ENCODE measurements at regions not wholly inside any gene's neighbourhood (a gene's known extent, or its start where the extent isn't known, plus 50 kb on each side); places are given as distances from the start of the nearest gene placed in this dataset.
A peak's percentile ranks its signal among the peaks of the same experiment; 100 is the strongest.

DNA sequence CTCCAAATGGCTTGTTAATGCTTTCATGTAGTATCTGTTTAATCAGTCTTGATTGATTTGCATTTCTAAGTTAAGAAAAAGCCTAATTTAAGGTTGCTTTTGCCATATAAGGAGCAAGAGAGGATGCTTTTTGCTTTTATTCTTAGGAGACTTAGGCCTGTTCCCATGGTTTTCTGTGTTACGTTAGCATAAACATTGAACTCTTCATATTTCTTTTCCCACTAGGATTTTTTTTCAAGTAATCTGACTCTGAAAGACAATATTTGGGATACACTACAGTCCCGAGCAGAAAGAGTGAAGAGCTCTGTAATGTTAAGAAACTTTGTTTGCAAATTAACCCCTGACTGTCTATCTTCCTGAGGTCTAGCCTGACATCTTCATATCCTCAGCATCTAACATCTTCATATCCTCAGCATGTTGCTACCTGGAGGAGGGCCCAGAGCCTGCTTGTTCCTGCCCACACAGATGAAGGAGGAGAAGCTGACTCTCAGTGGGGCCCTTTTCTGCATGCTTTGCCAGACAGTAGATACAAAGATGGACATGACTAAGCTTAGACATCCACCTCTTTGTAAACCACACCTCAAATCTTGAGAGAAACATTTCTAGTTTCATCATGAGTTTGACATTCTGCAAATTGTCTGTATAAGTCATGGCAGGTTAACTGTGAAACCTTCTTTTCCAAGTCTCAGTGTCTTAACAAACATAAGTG lies 86.2 kb upstream of the COL6A5 start:
- no peak for DNase-seq (ENCODE audit: extremely low spot score)
- TF ChIP-seq FOXK2 (IDR thresholded peaks at IDR 0.05): no peak
- TF ChIP-seq LEF1 (IDR thresholded peaks at IDR 0.05; ENCODE audit: borderline replicate concordance): no peak
- no peak for TF ChIP-seq ARNT (IDR thresholded peaks at IDR 0.05)
- no peak for TF ChIP-seq FOXM1 (IDR thresholded peaks at IDR 0.05; ENCODE audit: borderline replicate concordance)
- no peak for TF ChIP-seq L3MBTL2 (conservative IDR thresholded peaks at IDR 0.05)
- no peak for TF ChIP-seq ELF4 (IDR thresholded peaks at IDR 0.05)
- no peak for TF ChIP-seq CTBP1 (IDR thresholded peaks at IDR 0.05; ENCODE audit: borderline replicate concordance)
- TF ChIP-seq SUZ12 (IDR thresholded peaks at IDR 0.05): no peak
- TF ChIP-seq SP1 (IDR thresholded peaks at IDR 0.05): no peak
- no peak for TF ChIP-seq TARDBP (IDR thresholded peaks at IDR 0.05)
- no peak for TF ChIP-seq ZNF384 (IDR thresholded peaks at IDR 0.05)
- TF ChIP-seq HDGF (IDR thresholded peaks at IDR 0.05; ENCODE audit: borderline replicate concordance): no peak
- no peak for TF ChIP-seq BHLHE40 (IDR thresholded peaks at IDR 0.05; ENCODE audit: borderline replicate concordance)
- no peak for TF ChIP-seq NFRKB (IDR thresholded peaks at IDR 0.05)
- ChIA-PET CTCF (no interaction called here), POLR2A (no interaction called here)

DNA sequence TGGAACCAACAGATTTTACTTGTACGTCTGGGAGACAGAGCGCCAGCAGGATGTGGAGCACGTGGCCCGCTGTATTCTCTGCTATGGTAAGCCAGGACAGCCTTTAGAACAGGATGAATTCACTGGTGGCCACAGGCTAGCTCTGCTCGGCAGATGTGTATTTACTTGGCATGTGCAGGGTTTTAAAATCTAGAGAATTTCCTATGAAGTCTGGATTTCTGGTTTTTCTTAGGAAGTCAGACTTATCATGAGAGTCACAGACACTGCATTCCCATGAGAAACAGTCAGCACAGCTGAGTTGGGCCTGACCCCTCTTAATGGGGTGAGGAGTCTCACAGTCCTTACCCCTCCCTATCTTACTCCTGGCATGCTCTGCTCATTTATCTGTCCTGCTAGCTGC lies 84.6 kb upstream of the COL6A5 start:
- TF ChIP-seq PKNOX1 (IDR thresholded peaks at IDR 0.05) (no peak), CTBP1 (IDR thresholded peaks at IDR 0.05; ENCODE audit: borderline replicate concordance) (no peak), ZNF384 (IDR thresholded peaks at IDR 0.05) (no peak), NFRKB (IDR thresholded peaks at IDR 0.05) (no peak), FOXM1 (IDR thresholded peaks at IDR 0.05; ENCODE audit: borderline replicate concordance) (no peak), SP1 (IDR thresholded peaks at IDR 0.05) (no peak)
- ChIA-PET POLR2A (no interaction called here), CTCF (no interaction called here)
- no peak for DNase-seq (ENCODE audit: extremely low spot score)

- no peak for TF ChIP-seq SUZ12 (IDR thresholded peaks at IDR 0.05)
- TF ChIP-seq LEF1 (IDR thresholded peaks at IDR 0.05; ENCODE audit: borderline replicate concordance): no peak
- no peak for TF ChIP-seq SP1 (IDR thresholded peaks at IDR 0.05)
- TF ChIP-seq TARDBP (IDR thresholded peaks at IDR 0.05): no peak
- no peak for TF ChIP-seq ELF4 (IDR thresholded peaks at IDR 0.05)
- TF ChIP-seq HDGF (IDR thresholded peaks at IDR 0.05; ENCODE audit: borderline replicate concordance): no peak
- TF ChIP-seq FOXK2 (IDR thresholded peaks at IDR 0.05): no peak
- TF ChIP-seq ZNF384 (IDR thresholded peaks at IDR 0.05): no peak
- TF ChIP-seq L3MBTL2 (conservative IDR thresholded peaks at IDR 0.05): no peak
- TF ChIP-seq PKNOX1 (IDR thresholded peaks at IDR 0.05): no peak
- TF ChIP-seq NFRKB (IDR thresholded peaks at IDR 0.05): no peak
- no peak for TF ChIP-seq FOXA1 (IDR thresholded peaks at IDR 0.05)
- TF ChIP-seq BHLHE40 (IDR thresholded peaks at IDR 0.05; ENCODE audit: borderline replicate concordance): no peak
- no peak for TF ChIP-seq ARNT (IDR thresholded peaks at IDR 0.05)
- TF ChIP-seq CTBP1 (IDR thresholded peaks at IDR 0.05; ENCODE audit: borderline replicate concordance): no peak
- TF ChIP-seq FOXM1 (IDR thresholded peaks at IDR 0.05; ENCODE audit: borderline replicate concordance): no peak
Measured at GRCh38 chr3:130263708-130264107, 81.8 kb upstream of the COL6A5 start.

DNA sequence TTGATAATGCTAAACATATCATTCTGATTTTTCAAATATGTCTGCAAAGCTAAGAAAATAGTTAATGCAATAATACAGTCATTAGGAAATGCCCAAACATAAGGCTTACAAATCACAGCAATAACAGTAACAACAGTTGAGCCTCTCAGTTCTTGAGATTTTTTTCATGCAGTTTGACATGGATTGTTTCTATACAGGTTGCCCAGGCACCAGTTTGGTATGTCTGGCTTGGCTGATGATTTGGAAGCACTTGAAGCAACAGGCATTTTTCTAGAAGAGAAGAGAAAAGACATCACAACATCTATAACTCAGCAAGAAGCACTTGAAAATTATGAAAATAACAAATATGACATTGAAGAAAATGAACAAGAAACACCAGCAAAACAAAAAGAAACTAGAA lies 78.7 kb upstream of the COL6A5 start:
- DNase-seq (ENCODE audit: extremely low spot score): no peak
- TF ChIP-seq FOXA1 (IDR thresholded peaks at IDR 0.05): no peak
- TF ChIP-seq ZNF384 (IDR thresholded peaks at IDR 0.05): no peak
- TF ChIP-seq CTBP1 (IDR thresholded peaks at IDR 0.05; ENCODE audit: borderline replicate concordance): no peak
- no peak for TF ChIP-seq LEF1 (IDR thresholded peaks at IDR 0.05; ENCODE audit: borderline replicate concordance)
- no peak for TF ChIP-seq BHLHE40 (IDR thresholded peaks at IDR 0.05; ENCODE audit: borderline replicate concordance)
- no peak for TF ChIP-seq NFRKB (IDR thresholded peaks at IDR 0.05)
- TF ChIP-seq FOXM1 (IDR thresholded peaks at IDR 0.05; ENCODE audit: borderline replicate concordance): no peak
- TF ChIP-seq SP1 (IDR thresholded peaks at IDR 0.05): no peak
- TF ChIP-seq HDGF (IDR thresholded peaks at IDR 0.05; ENCODE audit: borderline replicate concordance): no peak
- no peak for TF ChIP-seq PKNOX1 (IDR thresholded peaks at IDR 0.05)
- TF ChIP-seq FOXK2 (IDR thresholded peaks at IDR 0.05): no peak
- no peak for TF ChIP-seq ARNT (IDR thresholded peaks at IDR 0.05)
- no peak for TF ChIP-seq ELF4 (IDR thresholded peaks at IDR 0.05)
- no peak for TF ChIP-seq TARDBP (IDR thresholded peaks at IDR 0.05)
- TF ChIP-seq L3MBTL2 (conservative IDR thresholded peaks at IDR 0.05): no peak
- TF ChIP-seq SUZ12 (IDR thresholded peaks at IDR 0.05): no peak
- POLR2A ChIA-PET: no interaction called here
- CTCF ChIA-PET: no interaction called here

More at GRCh38 chr3:130263708-130264107, 81.8 kb upstream of the COL6A5 start:
- DNase-seq (ENCODE audit: extremely low spot score): no peak
- ChIA-PET CTCF (interaction anchor here (1.1 kb wide), 1 partner anchor 12 kb away, joined by 3 read pairs; no protein-coding TSS in a partner anchor), POLR2A (no interaction called here)

DNA sequence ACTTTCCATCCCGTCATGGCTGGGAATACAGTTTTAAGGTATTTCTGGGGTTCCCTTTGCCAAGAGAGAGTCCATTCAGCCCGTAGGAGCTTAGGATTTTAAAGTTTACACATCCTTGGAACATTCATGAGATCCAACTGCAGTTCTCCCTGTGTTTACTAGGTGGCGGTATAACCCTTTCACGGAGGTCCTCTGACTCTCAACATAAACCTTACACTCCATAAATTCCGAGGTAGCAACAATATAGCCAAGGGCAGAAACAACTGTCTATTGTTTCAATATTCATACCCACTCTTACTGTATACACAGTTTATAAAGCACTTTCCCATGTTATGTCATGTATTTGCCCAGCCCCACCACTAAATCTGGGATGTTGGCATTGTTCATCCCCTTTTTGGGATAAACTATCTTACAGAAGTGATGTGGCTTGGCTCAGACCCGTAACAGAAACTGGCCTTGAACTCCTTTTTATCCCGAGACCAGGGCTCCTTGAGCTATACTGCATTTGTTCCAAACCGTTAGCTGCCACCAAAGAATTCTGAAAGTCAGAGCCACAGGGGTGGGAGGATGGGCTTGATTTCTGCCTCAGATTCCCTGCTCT lies 69.2 kb upstream of the COL6A5 start:
- DNase-seq (ENCODE audit: extremely low spot score): peak; percentile 71
- ChIA-PET CTCF (interaction anchor here (0.5 to 1.0 kb wide), 15 partner anchors 13 to 475 kb away, joined by 3 to 15 read pairs (median 3); no protein-coding TSS in a partner anchor), POLR2A (no interaction called here)
- no peak for TF ChIP-seq SUZ12 (IDR thresholded peaks at IDR 0.05)
- TF ChIP-seq FOXM1 (IDR thresholded peaks at IDR 0.05; ENCODE audit: borderline replicate concordance): no peak
- TF ChIP-seq HDGF (IDR thresholded peaks at IDR 0.05; ENCODE audit: borderline replicate concordance): no peak
- TF ChIP-seq BHLHE40 (IDR thresholded peaks at IDR 0.05; ENCODE audit: borderline replicate concordance): no peak
- no peak for TF ChIP-seq L3MBTL2 (conservative IDR thresholded peaks at IDR 0.05)
- no peak for TF ChIP-seq ELF4 (IDR thresholded peaks at IDR 0.05)
- TF ChIP-seq FOXA1 (IDR thresholded peaks at IDR 0.05): no peak
